ENCODE measurements at regions not wholly inside any gene's neighbourhood (a gene's known extent, or its start where the extent isn't known, plus 50 kb on each side); places are given as distances from the start of the nearest gene placed in this dataset.
"Not testable (repeated sequence)": the region's sequence is repeated elsewhere in the genome, so short reads cannot be mapped to it uniquely, and the experiment has no call there.

GRCh38 chr2:241988146-241988545 lies 118.6 kb downstream of the RTP5 start:
- TF ChIP-seq ZNF274 (IDR thresholded peaks at IDR 0.05; ENCODE audit: low read depth, low read length): no peak
- no peak overlapping the region for H3K4me3 ChIP-seq (ENCODE audit: low read length)

DNA sequence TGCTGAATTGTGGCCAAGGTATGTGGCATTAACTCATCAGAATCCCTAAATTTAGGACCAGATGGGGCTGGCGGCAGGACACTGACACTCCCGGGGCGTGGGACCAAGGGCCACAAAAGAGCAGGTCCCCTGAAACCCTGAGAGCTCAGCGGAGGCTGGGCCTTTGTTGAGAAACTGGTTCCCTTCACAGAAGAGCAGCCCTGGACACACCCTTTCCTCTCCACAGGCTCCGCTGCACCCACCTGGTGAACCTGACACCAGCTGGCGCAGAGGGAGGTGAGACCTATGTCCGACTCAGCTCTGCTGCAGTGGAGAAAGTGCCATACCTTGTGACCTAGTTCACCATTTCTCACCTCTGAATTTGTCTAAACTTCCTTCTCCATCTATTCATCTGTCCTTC lies 119.5 kb downstream of the RTP5 start:
- no peak for TF ChIP-seq ZNF274 (IDR thresholded peaks at IDR 0.05; ENCODE audit: low read depth, low read length)
- no peak overlapping the region for H3K4me3 ChIP-seq (ENCODE audit: low read length)

GRCh38 chr2:241990466-241990865 lies 120.9 kb downstream of the RTP5 start:
- H3K4me3 ChIP-seq (ENCODE audit: low read length): no peak overlapping the region
- TF ChIP-seq ZNF274 (IDR thresholded peaks at IDR 0.05; ENCODE audit: low read depth, low read length): no peak

- no peak for TF ChIP-seq ZNF274 (IDR thresholded peaks at IDR 0.05; ENCODE audit: low read depth, low read length)
Measured at GRCh38 chr2:241991299-241991698, 121.8 kb downstream of the RTP5 start.

DNA sequence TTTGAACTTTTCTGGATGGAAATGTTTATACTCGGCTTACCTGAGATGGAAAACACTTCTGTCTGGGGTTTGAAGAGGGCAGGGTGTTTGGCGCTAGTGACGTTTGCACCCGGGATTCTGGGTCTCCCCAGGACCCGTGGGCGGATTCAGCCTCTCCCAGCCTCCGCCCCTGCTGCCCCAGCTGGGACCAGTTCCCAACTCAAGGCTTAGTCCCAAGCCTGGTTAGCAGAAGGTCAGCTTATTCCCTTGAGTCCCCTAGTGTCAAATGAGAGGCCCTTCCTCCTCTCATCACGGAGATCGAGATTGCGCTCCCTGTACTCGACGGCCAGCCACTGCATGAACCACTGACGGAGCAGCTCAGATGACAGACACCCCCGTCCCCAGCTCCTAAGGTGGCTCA lies 123.2 kb downstream of the RTP5 start:
- no peak overlapping the region for H3K4me3 ChIP-seq (ENCODE audit: low read length)
- no peak for TF ChIP-seq ZNF274 (IDR thresholded peaks at IDR 0.05; ENCODE audit: low read depth, low read length)

More at GRCh38 chr2:241991299-241991698, 121.8 kb downstream of the RTP5 start:
- H3K4me3 ChIP-seq (ENCODE audit: low read length): no peak overlapping the region

DNA sequence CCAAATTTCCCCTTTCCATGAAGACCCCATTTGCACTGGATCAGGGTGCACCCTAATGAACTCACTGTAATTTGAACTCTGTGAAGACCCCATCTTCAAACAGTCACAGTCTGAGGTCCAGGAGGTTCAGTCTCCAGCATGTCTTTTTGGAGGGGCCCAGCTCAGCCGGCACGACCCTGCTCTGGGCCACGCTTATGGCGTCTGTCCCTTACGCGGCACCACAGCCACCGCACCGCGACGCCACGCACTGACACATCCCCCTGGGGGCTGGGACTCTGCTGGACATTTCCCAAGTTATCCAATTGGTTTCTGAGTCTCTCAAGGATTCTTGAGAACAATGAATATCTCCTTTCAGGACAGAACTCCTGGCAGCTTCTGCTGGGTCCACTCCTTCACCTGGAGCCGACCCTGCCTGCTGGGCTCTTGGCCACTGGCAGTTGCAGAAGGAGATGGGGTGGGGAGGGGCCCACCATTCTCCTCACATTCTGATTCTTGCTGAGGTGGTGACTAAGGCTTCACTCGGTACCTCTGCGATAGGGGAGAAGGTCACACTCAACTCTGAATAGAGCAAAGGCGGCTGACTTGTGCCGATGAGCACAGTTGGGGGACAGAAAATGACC lies 124.0 kb downstream of the RTP5 start:
- TF ChIP-seq ZNF274 (IDR thresholded peaks at IDR 0.05; ENCODE audit: low read depth, low read length): no peak
- H3K4me3 ChIP-seq (ENCODE audit: low read length): no peak overlapping the region

DNA sequence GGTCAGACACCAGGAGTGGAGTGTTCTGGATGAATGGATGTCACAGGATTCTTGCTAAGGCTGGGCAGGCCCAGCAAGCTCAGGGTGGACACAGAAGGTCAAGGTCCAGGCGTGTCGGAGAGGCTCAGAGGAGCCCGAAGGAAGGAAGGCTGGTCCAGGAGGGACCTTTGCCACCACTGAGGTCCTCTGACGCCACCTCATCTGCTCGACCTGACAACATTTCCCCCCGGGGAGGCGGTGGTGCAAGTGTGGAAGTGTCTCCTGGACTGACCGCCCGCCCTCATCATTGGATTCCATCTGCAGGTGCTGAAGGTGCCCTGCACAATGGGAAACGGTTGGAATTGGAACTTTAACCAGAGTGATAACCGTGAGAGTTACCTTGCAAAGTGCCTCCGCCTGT lies 124.6 kb downstream of the RTP5 start:
- TF ChIP-seq ZNF274 (IDR thresholded peaks at IDR 0.05; ENCODE audit: low read depth, low read length): no peak
- H3K4me3 ChIP-seq (ENCODE audit: low read length): no peak overlapping the region

- TF ChIP-seq ZNF274 (IDR thresholded peaks at IDR 0.05; ENCODE audit: low read depth, low read length): no peak
- H3K4me3 ChIP-seq (ENCODE audit: low read length): no peak overlapping the region
Measured at GRCh38 chr2:241994556-241995213, 125.2 kb downstream of the RTP5 start.

- H3K4me3 ChIP-seq (ENCODE audit: low read length): no peak overlapping the region
- no peak for TF ChIP-seq ZNF274 (IDR thresholded peaks at IDR 0.05; ENCODE audit: low read depth, low read length)
Measured at GRCh38 chr2:241996100-241996499, 126.6 kb downstream of the RTP5 start.

DNA sequence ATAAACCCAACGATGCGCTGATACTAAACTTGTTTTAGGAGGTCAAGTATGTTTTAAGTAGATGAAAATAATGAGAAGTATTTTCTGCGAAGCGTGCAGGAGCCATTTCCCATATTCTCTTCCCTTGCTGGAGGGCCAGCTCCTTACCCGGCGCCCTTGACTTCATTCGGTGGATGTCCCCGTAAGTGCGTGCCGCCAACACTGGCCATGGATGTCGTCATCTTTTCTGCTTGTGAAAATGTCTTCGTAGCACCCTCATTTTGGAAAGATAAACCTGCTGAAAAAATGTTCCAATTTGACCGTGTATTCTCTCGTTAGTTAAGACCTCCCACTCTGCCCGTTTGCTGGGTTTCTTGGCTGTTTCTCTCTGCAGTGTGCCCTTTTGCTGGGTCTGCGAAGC lies 127.5 kb downstream of the RTP5 start:
- H3K4me3 ChIP-seq (ENCODE audit: low read length): no peak overlapping the region
- TF ChIP-seq ZNF274 (IDR thresholded peaks at IDR 0.05; ENCODE audit: low read depth, low read length): no peak

DNA sequence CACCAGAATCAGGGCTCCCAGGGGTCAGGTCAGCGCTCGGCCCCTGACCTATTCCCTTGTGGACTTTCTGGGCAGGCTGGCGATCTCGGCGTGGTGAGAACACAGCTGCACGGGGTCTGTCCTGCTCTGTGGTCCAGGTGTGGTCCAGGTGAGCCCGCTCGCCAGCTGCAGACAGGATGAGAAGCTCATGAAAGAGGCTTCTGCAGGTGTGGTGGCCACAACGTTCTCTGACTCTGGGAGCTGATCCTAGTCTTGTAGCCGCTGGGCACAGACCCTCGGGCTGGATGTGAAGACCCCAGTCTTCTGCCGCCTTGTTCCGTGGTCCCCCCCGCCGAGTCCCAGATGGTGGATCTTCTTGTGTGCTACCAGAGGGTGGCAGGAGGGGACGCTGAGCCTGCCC lies 129.7 kb downstream of the RTP5 start:
- no peak overlapping the region for H3K4me3 ChIP-seq (ENCODE audit: low read length)
- no peak for TF ChIP-seq ZNF274 (IDR thresholded peaks at IDR 0.05; ENCODE audit: low read depth, low read length)

GRCh38 chr2:242001853-242002252 lies 132.3 kb downstream of the RTP5 start:
- no peak for TF ChIP-seq ZNF274 (IDR thresholded peaks at IDR 0.05; ENCODE audit: low read depth, low read length)
- no peak overlapping the region for H3K4me3 ChIP-seq (ENCODE audit: low read length)

DNA sequence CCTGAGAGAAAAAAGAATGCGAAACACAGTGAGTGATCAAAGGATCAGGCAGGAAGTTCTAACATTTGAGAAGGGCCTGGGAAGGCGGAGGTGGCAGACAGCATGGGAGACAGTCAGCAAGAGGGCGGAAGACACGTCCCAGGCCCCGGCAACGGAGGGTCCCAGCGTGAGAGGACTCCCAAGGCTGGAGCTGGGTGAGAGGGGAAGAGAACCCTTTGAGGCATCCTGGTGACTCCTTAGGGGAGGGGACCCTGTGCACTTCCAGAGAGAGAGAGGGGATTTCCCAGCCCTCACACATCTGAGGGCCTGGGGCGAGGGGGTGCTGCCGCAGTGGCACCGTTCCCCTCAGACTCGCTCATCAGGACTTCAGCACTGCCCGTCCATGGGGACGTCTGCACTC lies 133.4 kb downstream of the RTP5 start:
- no peak for TF ChIP-seq ZNF274 (IDR thresholded peaks at IDR 0.05; ENCODE audit: low read depth, low read length)
- no peak overlapping the region for H3K4me3 ChIP-seq (ENCODE audit: low read length)

GRCh38 chr2:242004223-242004901 lies 134.8 kb downstream of the RTP5 start:
- no peak overlapping the region for H3K4me3 ChIP-seq (ENCODE audit: low read length)

GRCh38 chr2:242004902-242005230 lies 135.3 kb downstream of the RTP5 start:
- TF ChIP-seq ZNF274 (IDR thresholded peaks at IDR 0.05; ENCODE audit: low read depth, low read length): no peak
- H3K4me3 ChIP-seq (ENCODE audit: low read length): no peak overlapping the region

More at GRCh38 chr2:242004223-242004901, 134.8 kb downstream of the RTP5 start:
- no peak for TF ChIP-seq ZNF274 (IDR thresholded peaks at IDR 0.05; ENCODE audit: low read depth, low read length)

GRCh38 chr2:242006091-242006634 lies 136.6 kb downstream of the RTP5 start:
- H3K4me3 ChIP-seq (ENCODE audit: low read length): not testable (repeated sequence)

DNA sequence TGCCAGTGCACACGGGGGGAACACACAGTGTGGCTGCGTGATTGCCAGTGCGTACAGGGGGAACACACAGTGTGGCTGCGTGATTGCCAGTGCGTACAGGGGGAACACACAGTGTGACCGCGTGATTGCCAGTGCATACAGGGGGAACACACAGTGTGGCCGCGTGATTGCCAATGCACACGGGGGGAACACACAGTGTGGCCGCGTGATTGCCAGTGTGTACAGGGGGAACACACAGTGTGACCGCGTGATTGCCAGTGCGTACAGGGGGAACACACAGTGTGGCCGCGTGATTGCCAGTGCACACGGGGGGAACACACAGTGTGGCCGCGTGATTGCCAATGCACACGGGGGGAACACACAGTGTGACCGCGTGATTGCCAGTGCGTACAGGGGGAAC lies 139.4 kb downstream of the RTP5 start:
- not testable (repeated sequence) for H3K4me3 ChIP-seq (ENCODE audit: low read length)

- H3K4me3 ChIP-seq (ENCODE audit: low read length): not testable (repeated sequence)
Measured at GRCh38 chr2:242009846-242010245, 140.3 kb downstream of the RTP5 start.

GRCh38 chr2:242010252-242011166 lies 141.0 kb downstream of the RTP5 start:
- H3K4me3 ChIP-seq (ENCODE audit: low read length): not testable (repeated sequence)

Measured in GM08714 (cell line).